Thoracic aorta (tissue), 2 donors: ENCODE measurements at regions not wholly inside any gene's neighbourhood (a gene's known extent, or its start where the extent isn't known, plus 50 kb on each side); places are given as distances from the start of the nearest gene placed in this dataset.

Source experiments
- ATAC-seq: fragments of 150-250 bp; one replicate; pipeline ENCODE4 v1.8.0; 2017; ENCODE audit warnings: low read depth; ENCODE audit not compliant: insufficient number of reproducible peaks, low FRiP score
- DNase-seq: peaks from one replicate; pipeline ENCODE4 v3.0.0-alpha.2; 2020; ENCODE audit warnings: low spot score
- H3K27ac ChIP-seq, 2 donors: fragments of 200-600 bp; sonication (generic); 1 replicate in 1 of 2; 2 replicates in 1 of 2; pipeline ENCODE4 v1.5.1; 2016; ENCODE audit warnings: mild to moderate bottlenecking in 2 of 2, moderate library complexity in 2 of 2
- H3K27me3 ChIP-seq: fragments of 200-600 bp; sonication (generic); replicated peaks from 2 replicates; pipeline ENCODE4 v1.6.0; 2016; ENCODE audit warnings: mild to moderate bottlenecking; ENCODE audit not compliant: insufficient read depth
- H3K36me3 ChIP-seq: fragments of 200-600 bp; sonication (generic); one replicate; pipeline ENCODE4 v1.5.1; 2016
- H3K4me1 ChIP-seq, 2 donors: fragments of 200-600 bp; sonication (generic); 1 replicate in 1 of 2; 2 replicates in 1 of 2; pipeline versions ENCODE4 v1.5.1 to v1.6.0; 2016; ENCODE audit warnings: low read depth in 2 of 2, mild to moderate bottlenecking in 1 of 2; ENCODE audit not compliant: control insufficient read depth in 1 of 2
- H3K4me3 ChIP-seq: fragments of 200-600 bp; sonication (generic); 2 replicates; pipeline ENCODE4 v1.5.1; 2016; ENCODE audit warnings: mild to moderate bottlenecking
- H3K9me3 ChIP-seq: fragments of 200-600 bp; sonication (generic); 2 replicates; pipeline ENCODE4 v1.5.1; 2016
- TF ChIP-seq, protein P1 (sequence below): fragments of 200-600 bp; sonication (generic); IDR thresholded peaks from one replicate; pipeline ENCODE4 v1.5.1; 2019; ENCODE audit warnings: antibody characterized with exemption

DNA sequence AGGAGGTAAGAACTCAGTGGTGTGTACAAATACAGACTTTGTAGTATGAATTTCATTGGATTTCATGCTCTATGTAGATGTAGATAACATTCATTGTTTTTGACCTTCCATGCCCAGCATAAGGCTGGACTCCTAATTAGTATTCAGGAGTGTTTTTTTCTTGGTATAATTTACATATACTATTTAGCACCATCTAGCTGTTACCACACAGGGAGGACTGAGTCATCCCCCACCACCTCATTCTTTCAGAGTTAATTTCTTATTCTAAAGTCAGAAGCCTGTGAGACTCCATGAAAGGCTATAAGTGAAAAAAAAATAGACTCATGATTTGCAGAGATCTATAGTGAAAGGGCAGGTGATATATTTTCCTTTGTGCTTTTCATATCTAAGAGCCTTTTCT, 555.0 kb downstream of the PRR16 start:
- TF ChIP-seq, protein P1, sequence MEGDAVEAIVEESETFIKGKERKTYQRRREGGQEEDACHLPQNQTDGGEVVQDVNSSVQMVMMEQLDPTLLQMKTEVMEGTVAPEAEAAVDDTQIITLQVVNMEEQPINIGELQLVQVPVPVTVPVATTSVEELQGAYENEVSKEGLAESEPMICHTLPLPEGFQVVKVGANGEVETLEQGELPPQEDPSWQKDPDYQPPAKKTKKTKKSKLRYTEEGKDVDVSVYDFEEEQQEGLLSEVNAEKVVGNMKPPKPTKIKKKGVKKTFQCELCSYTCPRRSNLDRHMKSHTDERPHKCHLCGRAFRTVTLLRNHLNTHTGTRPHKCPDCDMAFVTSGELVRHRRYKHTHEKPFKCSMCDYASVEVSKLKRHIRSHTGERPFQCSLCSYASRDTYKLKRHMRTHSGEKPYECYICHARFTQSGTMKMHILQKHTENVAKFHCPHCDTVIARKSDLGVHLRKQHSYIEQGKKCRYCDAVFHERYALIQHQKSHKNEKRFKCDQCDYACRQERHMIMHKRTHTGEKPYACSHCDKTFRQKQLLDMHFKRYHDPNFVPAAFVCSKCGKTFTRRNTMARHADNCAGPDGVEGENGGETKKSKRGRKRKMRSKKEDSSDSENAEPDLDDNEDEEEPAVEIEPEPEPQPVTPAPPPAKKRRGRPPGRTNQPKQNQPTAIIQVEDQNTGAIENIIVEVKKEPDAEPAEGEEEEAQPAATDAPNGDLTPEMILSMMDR = no peak
- DNase-seq (no peak), ATAC-seq (no peak)
- no peaks in the 10 kb centered on the region for H3K36me3 ChIP-seq
- no peaks in the 10 kb centered on the region for H3K4me1 ChIP-seq
- H3K9me3 ChIP-seq = no peaks in the 10 kb centered on the region
- H3K27me3 ChIP-seq = no peaks in the 10 kb centered on the region
- H3K27ac ChIP-seq = no peak overlapping the region
- H3K4me3 ChIP-seq = no peak overlapping the region

DNA sequence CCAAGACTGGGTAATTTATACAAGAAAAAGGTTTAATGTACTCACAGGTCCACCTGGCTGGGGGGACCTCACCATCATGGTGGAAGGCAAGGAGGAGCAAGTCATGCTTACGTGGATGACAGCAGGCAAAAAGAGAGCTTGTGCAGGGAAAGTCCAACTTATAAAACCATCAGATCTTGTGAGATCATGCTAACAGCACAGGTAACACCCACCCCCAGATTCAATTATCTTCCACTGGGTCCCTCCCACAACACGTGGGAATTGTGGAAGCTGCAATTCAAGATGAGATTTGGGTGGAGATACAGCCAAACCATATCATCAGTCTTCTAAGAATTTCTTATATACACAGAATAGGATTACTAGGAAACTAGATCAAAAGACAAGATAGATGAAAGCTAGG, 555.6 kb downstream of the PRR16 start:
- no peak for DNase-seq
- Histone ChIP-seq H3K4me1 (no peaks in the 10 kb centered on the region), H3K36me3 (no peaks in the 10 kb centered on the region), H3K27me3 (no peaks in the 10 kb centered on the region), H3K9me3 (no peaks in the 10 kb centered on the region), H3K27ac (no peak overlapping the region), H3K4me3 (no peak overlapping the region)
- no peak for ATAC-seq
- TF ChIP-seq, protein P1 = no peak

DNA sequence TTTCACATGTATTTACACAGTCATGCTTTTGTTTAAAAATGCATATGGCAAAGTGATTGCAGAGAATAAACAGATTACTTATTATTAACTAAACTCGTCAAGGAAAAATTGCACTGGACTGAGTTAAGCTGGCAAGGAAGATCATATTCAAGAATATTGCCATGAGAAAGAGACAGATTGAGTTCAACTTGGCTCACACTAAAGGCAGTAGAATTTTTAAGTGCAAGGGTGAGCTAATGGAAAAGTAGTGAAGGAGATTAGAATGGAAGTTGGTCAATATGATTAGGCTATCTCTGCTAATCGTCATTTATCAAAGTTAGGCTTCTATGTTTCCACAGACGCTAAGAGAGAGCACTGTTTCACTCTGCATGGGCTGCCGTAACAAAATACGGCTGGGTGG, 557.6 kb downstream of the PRR16 start:
- Histone ChIP-seq H3K36me3 (no peaks in the 10 kb centered on the region), H3K9me3 (no peaks in the 10 kb centered on the region), H3K27ac (no peak overlapping the region), H3K4me3 (no peak overlapping the region), H3K4me1 (no peaks in the 10 kb centered on the region), H3K27me3 (no peaks in the 10 kb centered on the region)
- ATAC-seq = no peak
- TF ChIP-seq, protein P1 = no peak
- DNase-seq = no peak

DNA sequence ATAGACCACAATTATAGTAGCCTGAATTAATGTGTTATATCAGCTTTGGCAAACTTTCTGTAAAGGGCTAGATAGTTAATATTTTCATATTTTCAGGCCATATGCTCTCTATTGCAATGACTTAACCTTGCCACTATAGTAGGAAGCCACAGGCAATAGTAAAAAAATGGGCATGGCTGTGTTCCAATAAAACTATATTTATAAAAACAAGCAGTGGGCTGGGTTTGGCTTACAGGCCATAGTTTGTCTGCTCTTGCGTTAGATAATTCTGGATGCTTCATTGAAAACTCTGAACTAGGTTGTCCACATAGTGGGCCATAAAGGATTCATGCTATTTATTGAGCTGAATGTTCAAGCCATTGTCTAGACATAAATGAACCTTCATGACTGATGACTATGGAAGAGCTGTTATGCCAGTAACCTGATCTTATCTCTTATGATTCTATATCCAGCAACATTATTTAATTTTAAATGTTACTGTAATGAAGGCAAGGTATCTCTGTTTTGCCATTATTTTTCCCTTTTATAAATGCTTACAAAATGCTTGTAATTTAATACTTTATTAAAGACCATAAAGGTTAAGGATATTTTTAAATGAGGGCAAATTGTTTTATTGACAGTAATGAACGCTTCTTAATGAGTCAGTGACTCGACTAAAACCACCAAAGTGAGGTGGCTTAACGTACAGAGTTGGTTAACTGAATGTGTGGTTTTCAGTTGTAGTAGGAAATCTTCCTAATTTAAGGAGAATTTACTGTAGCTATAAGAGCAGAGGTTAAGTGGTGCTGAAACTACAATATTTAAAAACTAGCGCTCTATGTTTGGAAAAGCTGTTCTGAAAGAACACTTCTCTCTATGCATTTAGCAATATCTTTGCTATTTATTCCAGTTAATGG, 560.6 kb downstream of the PRR16 start:
- TF ChIP-seq, protein P1 = no peak
- no peak overlapping the region for H3K4me3 ChIP-seq
- DNase-seq = no peak
- H3K9me3 ChIP-seq = no peaks in the 10 kb centered on the region
- no peaks in the 10 kb centered on the region for H3K4me1 ChIP-seq
- no peaks in the 10 kb centered on the region for H3K36me3 ChIP-seq
- no peak overlapping the region for H3K27ac ChIP-seq
- no peaks in the 10 kb centered on the region for H3K27me3 ChIP-seq
- no peak for ATAC-seq

DNA sequence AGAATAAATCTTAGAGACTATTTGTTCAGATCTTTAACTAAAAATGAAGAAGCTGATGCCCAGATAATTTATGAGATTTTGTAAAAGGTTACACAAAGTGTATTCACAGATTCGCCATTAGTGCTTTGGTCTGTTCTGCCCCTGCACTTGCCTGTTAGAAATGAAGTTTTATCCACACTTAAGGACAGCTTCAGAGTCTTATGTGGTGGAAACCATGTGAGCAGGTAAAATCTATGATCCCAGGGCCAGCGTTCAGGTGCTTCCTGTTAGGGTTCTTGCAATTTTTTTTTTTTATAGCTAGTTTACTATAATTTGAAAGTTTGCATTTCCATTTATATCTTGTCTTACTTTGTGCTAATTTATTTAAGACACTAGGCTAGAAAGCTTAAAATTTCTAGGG, 561.6 kb downstream of the PRR16 start:
- no peaks in the 10 kb centered on the region for H3K27me3 ChIP-seq
- no peaks in the 10 kb centered on the region for H3K4me1 ChIP-seq
- H3K4me3 ChIP-seq = no peak overlapping the region
- ATAC-seq = no peak
- no peak overlapping the region for H3K27ac ChIP-seq
- DNase-seq = no peak
- TF ChIP-seq, protein P1 = no peak
- H3K36me3 ChIP-seq = no peaks in the 10 kb centered on the region
- H3K9me3 ChIP-seq = no peaks in the 10 kb centered on the region
